GM19328 (cell line): ENCODE measurements at regions not wholly inside any gene's neighbourhood (a gene's known extent, or its start where the extent isn't known, plus 50 kb on each side); places are given as distances from the start of the nearest gene placed in this dataset.

ENCODE experiments used
- ATAC-seq: cut with Tn5 transposase; IDR thresholded peaks from one replicate; pipeline ENCODE4 v1.9.1; 2021; ENCODE audit warnings: mild to moderate bottlenecking, moderate library complexity; ENCODE audit not compliant: unreplicated experiment

DNA sequence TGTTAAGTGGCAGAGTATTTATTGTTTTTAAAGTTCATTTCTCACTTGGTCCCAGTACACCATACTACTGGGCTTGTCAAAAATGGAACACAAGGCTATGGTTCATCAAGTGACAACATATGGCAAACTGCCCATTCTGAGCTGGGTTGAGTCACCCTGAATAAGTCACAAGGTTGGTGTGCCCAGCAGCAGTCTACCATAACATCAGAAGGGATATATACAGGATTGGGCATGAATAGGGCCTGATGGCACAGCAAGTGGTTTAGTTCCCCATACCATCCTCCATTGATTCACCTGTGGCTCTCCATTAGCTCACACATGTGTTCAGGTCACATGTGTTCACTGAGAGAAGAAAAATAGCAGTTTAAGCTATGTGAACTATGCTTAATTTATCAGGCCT is 249.8 kb upstream of the PRDM9 start:
- ATAC-seq: no peak

GRCh38 chr5:23253621-23254198 is 253.7 kb upstream of the PRDM9 start:
- ATAC-seq: no peak

DNA sequence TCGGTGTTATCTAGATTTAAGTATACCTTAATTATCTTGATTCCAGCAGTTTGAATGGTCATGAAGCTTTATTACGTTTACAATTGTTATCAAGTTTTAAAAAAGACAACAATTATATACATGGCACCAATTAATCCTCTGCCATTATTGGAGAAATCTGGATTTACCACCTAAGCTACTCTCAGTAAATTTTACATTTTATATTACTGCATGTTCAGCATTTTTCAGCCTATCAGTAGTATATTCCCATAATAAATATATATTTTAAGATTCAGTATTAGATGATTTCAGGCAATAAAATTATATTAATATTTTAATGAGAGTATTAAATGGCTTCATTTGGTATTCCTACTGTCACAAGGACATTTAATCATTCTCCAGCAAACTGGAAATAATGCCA is 264.5 kb upstream of the PRDM9 start:
- ATAC-seq: no peak

DNA sequence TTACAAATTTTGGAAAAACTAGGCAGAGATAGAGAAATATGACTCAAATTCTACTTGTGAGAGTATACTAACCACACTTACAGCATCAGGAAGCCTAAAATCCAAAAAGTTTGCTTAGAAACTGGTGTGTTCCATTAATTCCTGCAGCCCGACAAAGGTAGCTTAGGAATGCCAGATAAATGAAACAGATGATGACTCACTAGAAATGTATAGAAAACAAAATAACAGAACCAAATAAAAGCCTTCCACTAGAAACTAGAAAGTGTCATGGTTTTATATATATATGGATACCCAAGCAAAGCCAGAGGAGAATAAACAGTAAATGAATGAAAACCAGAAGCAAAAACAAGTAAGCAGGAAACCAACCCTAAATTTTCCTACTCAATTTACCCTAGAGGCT is 272.2 kb upstream of the PRDM9 start:
- no peak for ATAC-seq

- no peak for ATAC-seq
These were observed 273.2 kb upstream of the PRDM9 start for GRCh38 chr5:23234197-23234596.

DNA sequence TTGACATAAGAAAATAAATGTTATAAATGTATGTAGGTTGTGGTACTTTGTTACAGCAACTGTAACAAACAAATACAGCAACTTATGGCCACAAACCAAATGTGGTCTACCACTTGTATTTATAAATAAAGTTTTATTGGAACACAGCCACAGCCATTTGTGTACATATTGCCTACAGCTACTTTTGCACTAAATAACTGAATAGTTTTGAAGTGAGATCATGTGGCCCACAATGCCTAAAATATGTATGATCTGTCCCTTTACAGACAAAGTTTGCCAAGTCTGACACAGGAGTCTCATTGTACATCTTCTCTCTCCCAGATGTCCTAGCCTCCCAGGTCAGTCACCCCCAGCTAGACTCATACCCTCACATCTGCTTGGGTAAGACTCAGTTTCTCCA is 283.6 kb upstream of the PRDM9 start:
- no peak for ATAC-seq

DNA sequence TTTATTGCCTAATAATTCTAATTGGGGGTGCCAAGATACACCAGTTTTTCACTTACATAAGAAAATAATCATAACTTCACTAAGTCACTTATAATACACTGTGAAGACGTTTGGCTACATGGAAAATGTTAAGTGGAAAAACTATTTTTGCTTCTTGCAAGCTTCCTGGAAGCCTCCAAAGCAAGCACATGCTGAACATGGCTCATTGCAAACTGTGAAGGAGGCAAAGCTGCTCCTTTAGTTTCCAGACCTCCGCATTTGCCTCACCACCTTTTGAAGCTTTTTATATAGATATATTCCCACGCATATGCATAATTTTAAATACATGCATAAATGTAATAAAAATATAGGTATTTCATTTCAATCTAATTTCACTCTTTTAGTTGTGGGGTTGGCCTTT is 285.6 kb upstream of the PRDM9 start:
- ATAC-seq: no peak

- ATAC-seq: no peak
These were observed 290.2 kb upstream of the PRDM9 start for GRCh38 chr5:23217159-23217558.

- no peak for ATAC-seq
These were observed 291.1 kb upstream of the PRDM9 start for GRCh38 chr5:23216345-23216744.

GRCh38 chr5:23208959-23209431 is 298.4 kb upstream of the PRDM9 start:
- peak; percentile 60 for ATAC-seq

DNA sequence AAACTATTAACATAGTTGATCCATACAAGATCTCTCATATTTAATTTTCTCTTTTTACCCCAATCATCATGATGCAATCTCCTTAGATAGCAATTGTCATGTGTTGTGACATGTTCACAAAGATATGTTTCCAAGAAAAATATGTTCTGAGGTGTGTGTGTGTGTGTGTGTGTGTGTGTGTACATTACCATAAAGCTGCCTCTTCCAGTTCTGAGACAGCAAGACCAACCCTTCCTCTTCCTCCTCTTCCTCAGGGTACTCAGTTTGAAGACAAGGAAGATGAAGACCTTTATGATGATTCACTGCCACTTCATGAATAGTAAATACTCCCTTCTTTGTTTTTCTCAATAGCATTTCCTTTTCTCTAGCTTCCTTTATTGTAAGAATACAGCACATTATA is 303.3 kb upstream of the PRDM9 start:
- ATAC-seq: no peak

DNA sequence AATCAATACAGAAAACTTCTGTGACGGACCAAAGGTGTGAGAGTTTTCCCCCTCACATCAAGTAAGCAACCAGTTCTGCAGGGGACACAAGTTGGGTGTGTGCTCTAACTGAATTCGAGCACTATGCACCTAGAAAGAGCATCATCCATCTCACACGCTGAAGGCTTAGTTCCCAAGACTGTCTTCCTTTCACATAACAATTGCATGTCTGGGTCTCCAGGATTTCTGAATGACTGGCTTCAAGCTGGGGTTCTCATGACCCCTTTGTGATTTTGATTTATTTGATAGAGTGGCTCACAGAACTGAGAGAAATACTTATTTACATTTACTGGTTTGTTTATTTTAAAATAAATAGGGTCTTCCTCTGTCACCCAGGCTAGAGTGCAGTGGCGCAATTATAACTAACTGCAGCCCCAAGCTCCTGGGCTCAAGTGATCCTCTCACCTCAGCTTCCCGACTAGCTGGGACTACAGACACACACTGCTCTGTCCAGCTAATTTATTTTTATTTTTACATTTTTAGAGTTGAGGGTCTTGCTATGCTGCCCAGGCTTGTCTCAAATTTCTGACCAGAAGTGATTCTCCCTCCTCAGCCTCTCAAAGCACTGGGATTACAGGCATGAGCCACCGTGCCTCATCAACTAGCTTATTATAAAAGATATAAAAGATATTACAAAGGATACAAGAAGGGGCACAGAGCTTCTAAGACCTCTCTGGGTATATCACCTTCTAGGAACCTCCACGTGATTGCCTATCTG is 316.7 kb upstream of the CDH12 start:
- no peak for ATAC-seq

DNA sequence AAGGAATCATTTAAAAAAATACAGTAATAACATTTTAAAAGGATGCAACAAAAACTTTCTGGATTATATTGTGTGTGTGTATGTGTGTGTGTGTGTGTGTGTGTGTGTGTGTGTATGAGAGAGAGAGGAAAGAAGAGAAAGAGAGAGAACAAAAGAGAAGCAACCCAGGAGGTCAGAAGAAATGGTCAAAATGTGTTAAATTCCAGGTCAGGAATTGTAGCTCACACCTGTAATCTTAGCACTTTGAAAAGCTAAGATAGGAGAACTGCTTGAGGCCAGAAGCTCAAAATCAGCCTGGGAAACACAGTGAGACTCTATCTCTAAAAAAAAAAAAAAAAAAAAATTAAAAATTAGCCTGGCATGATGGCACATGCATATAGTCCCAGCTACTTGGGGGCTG is 311.8 kb upstream of the CDH12 start:
- no peak for ATAC-seq

DNA sequence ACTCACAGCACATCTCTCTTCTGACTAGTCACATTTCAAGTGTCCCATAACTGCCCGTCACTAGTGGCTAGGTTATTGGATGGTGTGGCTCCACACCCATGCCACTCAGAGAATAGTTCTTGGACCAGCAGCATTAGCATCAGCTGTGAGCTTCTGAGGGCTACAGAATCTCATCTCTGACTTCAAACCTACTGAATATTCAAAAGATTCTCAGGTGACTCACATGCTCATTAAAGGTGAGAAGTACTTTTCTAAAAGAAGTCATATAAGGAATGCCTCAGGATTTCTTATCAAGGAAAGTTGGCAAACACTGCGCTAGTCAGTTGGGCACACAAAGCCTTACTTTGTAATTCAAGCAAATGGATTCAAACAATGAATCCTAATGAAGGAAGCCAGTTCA is 305.0 kb upstream of the CDH12 start:
- ATAC-seq: no peak

- no peak for ATAC-seq
These were observed 304.6 kb upstream of the CDH12 start for GRCh38 chr5:23157716-23158115.

DNA sequence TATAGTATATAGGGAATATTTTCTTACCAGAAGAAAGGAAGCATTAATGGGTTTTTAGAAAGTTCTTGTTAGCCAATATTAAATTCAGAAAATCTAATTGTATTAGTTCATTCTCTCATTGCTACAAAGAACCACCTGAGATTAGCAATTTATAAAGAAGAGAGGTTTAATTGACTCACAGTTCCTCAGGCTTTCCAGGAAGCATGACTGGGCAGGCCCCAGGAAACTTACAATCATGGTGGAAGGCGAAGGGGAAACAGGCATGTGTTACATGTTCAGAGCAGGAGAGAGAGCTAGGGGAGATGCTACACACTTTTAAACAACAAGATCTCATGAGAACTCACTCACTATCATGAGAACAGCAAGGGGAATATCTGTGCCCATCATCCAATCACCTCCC is 304.0 kb upstream of the CDH12 start:
- no peak for ATAC-seq

- no peak for ATAC-seq
These were observed 294.5 kb upstream of the CDH12 start for GRCh38 chr5:23147625-23148024.

DNA sequence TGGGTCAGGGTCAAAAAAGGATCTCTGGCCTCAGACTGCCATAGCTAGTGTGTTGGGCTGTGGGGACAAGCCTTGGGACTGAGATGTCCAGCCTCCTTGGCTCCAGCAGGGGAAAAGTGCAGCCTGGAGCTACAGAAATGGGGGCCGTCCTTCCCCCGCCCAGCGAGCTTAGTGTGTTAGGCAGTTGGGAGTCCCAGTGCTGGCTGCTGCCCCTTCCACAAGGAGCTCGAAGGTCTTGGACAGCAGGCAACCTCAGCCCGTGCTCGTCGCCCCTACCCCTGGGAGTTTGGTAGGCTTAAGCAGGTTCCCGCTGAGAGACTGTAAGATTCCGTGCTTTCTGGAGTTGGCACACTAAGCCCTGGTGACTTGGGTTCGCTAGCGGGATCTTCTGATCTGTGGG is 293.0 kb upstream of the CDH12 start:
- ATAC-seq: no peak

GRCh38 chr5:23139338-23140171 is 286.4 kb upstream of the CDH12 start:
- ATAC-seq: no peak

DNA sequence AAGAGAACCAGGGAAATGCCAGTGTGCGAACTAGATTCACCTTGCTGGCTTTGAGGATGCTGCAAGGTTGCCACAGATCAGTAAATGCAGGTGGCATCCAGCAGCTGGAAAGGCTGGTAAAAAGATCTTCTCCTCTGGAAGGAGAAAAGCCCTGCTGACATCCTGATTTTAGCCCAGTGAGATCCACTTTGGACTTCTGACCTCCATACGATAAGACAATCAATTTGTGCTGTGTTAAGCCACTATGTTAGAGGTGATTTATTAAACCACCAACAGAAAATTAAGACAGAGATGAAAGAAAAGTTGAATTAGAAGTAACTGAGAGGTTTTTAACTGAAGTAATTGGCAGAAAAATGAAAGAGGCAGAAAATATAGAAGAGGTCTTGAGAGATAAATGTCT is 283.8 kb upstream of the CDH12 start:
- ATAC-seq: no peak

DNA sequence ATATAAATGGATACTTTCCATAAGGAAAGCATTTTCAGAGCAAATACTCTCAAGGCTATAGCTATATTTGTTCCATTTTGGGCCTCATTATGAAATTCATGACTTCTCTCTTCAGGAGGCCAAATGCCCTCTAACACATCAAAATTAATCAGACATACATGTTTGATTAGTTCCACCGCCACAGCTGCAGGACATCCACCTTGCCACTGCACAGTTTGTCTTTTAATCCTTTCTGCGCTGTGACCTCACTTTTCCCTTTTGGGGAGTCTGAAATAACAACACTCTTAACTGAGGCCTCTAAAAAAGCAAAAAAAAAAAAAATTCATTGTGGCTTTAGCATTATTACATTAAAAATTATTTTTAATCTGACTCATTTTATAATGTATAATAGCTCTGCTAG is 279.1 kb upstream of the CDH12 start:
- ATAC-seq: no peak

GRCh38 chr5:23112237-23112636 is 259.1 kb upstream of the CDH12 start:
- no peak for ATAC-seq
